ENCODE measurements at regions not wholly inside any gene's neighbourhood (a gene's known extent, or its start where the extent isn't known, plus 50 kb on each side); places are given as distances from the start of the nearest gene placed in this dataset.

DNA sequence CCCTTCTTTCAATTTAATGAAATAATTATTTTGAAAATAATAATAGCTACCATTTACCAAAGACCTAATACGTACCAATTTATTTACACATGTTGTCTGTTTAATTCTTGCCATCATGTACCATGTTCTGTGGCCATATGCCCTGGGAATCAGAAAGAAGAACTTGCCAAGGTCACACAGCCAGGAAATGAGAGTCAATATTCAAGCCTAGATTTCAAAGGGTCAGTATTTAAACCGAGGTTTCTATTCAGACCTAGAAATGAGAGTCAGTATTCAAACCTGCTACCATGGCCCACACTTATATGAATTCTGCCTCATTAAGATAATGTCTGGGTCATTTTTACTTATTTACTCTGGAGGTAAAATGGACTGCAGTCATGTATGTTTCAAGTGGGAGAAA lies 103.6 kb upstream of the TBL1XR1 start:
- no peak for DNase-seq (ENCODE audit: low spot score)

DNA sequence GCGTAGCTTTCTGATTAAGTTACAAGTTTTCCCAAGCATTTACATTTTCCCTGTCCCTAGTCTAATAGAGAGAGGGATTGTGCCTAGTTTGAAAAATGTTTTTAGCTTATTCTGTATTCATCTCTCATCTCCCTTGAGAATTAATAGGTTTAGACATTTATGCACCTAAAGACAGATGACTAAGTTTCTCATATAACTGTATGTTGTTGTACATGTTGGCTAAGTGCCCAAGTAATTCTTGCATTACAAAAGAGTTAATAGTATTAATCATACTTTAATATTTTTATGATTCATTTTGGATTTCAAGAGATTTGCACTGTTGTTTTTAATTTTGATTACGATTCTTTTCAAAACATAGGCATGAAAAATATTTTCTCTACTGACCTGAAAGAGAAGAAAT lies 109.0 kb upstream of the TBL1XR1 start:
- no peak for DNase-seq (ENCODE audit: low spot score)

DNA sequence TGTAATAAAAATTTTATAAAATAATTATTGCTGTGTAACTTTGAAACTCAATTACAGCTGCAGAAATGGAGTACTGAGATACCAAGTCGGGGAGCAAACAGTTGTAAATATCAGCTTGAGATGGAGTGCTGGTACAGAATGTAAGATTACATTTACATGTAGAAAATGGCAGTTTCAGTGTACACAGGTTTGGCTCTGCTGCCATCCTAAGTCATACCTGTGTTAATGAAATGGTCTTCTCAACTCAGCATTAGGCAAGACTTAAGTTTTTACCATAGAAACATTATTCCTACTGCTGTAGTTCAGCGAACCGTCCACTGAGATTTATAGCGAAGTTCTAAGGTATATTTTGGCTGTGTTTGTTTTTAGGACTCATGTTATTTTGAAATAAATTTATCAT lies 110.1 kb upstream of the TBL1XR1 start:
- DNase-seq (ENCODE audit: low spot score): no peak

DNA sequence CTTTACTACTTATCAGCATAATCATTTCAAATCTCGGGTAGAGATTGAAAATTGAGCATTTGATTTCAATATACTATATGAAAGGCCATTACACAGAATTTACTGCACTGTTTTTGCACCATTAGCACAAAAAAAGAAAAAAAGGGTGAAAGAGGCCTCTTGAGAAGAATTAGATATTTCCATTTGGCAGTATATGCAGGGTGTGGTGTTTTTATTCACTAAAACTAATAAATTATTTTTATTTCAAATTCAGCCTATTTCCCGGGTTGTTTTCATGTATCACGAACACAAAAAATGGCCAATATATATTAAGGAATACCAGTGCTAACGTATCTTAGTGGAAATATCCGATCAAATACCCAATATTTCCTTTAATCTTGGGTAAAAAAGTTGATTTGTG lies 110.5 kb upstream of the TBL1XR1 start:
- DNase-seq (ENCODE audit: low spot score): no peak

DNA sequence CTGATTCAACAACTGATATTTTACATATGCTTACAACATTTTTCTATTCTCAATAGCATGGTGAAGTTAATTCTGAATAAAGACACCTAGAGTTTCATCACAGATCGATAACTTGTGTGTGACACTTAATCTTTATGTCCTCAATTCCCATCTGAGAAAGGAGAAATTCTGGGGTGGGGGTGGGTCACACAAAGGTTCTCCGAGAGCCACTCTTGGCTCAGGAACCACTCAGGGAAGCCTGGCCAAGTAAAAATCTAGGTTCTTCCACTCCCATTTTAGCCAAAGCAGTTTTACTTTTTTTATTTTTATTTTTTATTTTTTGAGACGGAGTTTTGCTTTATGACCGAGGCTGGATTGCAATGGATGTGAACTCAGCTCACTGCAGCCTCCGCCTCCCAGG lies 111.0 kb upstream of the TBL1XR1 start:
- DNase-seq (ENCODE audit: low spot score): no peak

DNA sequence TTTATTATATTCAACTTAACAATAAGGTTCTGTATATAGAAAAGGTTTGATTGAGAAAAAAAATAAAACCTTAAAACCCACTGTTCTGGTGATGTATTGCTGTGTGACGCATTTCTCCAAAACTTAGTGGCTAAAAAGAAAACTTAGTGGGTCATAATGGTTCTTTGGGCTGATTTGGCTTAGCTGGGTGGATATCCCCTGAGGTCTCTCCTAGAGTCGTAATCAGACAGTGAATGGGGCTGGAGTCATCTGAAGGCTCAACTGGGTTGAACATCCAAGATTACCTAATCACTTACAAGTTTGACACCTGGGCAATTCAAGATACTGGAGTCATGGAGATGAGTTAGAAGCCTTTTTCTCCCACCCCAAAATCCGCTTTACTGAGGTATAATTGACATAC lies 111.6 kb upstream of the TBL1XR1 start:
- no peak for DNase-seq (ENCODE audit: low spot score)

DNA sequence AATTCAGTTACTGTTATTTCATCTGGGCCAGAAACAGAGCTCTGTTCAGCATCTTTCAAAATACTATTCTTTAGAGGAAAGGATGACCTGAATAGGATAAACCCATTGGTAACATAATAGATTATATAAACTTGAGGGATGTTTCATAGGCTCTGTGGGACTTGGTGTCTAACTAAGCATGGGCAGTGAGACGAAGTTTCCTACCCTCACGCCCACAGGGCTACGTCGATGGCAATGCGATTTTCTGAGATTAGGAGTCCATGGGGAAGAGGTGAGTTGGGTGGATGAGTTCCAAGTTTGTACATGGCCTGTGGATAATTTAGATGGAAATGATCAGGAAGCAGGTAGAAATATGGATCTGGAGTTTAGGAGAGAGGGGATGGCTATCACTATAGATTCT lies 115.2 kb upstream of the TBL1XR1 start:
- DNase-seq (ENCODE audit: low spot score): no peak

DNA sequence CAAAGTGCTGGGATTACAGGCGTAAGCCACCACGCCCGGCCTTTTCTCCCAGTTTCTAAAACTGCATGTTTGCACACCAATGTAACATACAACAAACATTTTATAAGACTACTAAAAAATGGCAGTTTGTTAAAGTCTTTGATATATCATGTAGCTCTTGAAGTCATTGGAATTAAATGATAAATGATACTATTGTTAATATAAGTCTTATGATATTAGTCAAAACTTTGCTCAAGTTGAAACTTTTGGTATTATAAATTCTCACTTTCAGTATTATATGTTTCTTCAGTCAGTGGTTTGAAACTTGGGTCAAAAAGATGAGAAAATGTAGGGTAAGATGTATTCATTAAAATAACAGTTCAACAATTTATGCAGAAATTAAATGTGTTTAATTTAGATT lies 117.6 kb upstream of the TBL1XR1 start:
- DNase-seq (ENCODE audit: low spot score): no peak

DNA sequence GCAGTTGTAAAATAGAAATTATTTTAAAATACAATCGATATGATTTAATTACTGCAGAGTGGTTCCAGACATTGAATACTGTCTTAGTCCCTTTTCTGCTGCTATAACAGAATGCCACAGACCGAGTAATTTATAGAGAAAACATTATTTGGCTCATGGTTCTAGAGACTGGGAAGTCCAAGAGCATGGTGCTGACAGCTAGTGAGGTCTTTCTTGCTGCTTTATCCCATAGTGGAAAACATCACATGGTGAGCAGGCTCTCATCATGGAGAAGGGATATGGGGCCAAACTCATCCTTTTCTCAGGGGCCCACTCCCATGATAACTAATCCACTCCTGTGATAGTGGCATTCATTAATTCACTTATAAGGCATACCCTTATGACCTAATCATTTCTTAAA lies 120.0 kb upstream of the TBL1XR1 start:
- DNase-seq (ENCODE audit: low spot score): no peak

DNA sequence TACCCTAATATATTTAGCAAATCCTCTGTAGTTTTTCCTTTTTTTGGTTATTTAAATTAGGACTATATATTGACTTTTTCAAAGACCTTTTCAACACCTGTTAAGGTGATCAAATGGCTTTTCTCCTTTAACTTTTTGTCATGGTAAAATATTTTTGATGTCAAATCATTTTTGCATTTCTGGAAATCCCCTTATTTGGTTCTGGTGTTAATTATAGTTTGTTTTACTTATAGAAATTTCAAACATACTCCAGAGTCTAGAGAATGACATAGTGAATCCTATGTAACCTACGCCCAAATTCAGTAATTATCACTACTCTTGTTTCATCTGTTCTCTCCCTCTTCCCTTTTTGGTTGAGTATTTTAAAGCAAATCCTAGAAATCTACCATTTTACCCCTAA lies 121.3 kb upstream of the TBL1XR1 start:
- no peak for DNase-seq (ENCODE audit: low spot score)

DNA sequence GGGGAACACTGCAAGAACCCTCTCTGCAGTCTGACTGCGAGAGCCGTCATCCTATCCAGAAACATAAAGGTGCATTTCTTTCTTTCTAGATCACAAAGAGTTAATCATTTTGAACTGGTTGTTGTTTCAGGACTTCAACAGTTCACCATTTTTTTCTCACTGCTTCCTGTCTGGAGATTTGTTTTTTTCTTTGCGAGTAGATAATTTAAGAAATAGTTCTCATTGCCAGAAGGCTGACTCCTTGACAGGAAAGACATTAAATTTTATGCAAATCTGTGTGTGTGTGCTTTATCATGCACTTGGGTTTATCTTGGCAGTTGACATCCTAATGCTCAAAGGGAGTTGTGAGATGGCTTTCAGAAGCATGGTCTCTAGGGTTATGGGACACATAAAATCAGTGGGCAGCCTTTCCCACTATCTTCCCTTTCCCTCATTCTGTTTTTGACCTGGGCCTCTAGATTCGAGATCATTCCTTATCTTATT lies 123.5 kb upstream of the TBL1XR1 start:
- no peak for DNase-seq (ENCODE audit: low spot score)

DNA sequence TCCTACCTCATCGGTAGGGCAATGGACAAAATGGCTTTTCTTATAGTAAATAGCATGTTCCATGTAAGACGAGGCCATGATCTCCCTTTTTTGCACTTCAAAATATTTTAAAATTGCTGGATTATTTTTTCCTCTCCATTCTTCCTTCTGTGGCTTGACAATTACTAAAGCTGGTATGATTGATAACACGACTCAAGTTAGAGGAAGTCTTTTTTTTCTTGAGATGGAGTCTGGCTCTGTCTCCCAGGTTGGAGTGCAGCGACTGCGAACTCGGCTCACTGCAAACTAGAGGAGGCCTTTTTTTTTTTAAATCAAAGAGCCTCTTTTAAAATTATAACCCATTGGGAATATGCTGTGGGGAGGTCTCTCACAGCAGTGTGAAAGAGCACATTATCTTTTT lies 124.5 kb upstream of the TBL1XR1 start:
- DNase-seq (ENCODE audit: low spot score): no peak

DNA sequence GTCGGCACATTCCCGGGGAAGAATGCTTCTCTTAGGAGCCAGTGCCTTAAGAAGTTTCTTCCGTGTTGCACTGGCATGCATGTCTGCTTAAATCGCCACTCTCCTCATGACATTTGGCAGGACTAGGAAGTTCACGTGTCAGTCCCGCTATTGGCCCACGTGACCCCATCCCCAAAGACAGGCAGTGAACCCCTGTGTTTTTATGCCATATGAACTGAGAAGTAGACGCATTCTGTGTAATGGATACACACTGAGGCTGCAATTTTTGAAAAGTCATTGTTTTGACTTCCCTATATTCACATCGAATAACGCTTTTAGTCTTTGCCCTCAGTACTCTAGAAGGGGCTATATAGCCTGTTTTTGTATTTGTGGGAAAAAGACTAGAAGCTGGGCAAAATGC lies 125.6 kb upstream of the TBL1XR1 start:
- DNase-seq (ENCODE audit: low spot score): no peak

DNA sequence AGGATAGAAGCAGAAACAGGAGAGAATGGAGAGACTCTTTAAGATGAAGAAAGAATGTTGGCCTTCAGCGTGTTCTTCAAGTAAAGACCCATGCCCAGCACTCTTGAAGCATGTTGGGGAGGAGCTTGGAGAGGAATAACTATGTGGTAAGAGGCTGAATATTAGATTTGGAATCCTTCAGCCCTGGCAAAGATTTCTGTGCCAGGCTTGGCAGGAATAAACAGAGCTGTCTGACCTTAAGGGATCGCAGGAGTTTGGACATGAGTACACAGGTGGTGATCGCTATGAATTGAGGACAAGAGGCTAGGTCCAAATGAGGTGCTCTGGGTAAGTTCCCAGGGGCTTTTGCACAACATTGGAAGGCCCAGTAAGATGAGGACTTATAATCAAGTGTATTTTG lies 132.6 kb upstream of the TBL1XR1 start:
- DNase-seq (ENCODE audit: low spot score): no peak

DNA sequence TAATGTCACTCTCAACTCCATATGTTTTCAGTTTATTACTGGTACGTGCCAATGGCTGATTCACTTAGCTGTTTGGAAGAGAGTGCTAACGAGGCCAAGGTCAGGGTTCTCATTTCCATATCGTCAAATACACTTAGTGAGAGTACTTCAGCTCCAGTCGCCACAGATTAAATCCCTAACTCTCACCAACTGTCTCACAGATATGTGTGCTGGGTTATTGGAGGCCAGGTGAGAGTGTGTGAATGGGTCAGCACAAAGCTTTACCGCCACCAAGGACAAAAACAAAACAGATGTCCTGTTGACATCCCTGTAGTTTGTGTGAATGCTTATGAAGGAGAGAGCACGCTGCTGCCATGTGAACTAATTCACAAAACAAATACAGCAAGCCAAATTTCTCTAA lies 133.5 kb upstream of the TBL1XR1 start:
- DNase-seq (ENCODE audit: low spot score): no peak

DNA sequence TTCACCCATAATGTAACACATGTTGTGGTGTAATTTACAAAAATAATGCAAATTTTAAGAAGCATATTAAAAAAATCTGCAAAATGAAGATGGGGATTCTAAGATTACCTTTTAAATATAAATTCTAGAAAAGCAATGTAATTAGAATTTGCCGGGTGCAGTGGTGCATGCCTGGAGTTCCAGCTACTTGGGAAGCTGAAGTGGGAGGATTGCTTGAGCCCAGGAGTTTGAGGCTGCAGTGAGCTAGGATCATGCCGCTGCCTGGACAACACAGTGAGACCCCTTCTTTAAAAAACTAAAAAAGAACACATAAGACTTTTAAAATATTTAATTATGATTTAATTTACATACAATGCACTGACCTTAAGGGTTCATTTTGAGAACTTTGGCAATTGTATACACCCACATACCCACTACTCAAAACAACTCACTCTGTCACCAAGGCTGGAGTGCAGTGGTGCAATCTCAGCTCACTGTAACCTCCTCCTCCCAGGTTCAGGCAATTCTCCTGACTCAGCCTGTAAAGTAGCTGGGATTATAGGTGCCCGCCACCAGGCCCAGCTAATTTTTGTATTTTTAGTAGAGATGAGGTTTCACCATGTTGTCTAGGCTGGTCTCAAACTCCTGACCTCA lies 134.0 kb upstream of the TBL1XR1 start:
- no peak for DNase-seq (ENCODE audit: low spot score)

DNA sequence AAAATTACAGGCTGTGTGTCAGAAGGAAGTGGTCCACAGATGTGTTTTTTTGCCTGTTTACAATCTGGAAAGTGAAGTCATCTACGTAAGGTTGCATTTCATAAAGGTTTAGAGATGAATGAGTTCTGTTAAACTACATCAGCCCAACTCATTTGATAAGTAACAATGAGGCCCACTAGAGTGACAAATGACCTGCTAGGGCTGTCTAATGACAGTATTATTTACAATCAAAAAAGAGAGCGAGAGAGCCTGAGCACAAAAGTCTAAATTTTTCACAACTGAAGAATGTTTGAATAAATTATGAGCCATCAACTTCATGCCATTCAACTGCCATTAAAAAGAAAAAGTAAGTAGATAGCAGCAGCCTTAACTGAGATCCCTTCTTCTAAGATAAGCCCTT lies 135.7 kb upstream of the TBL1XR1 start:
- DNase-seq (ENCODE audit: low spot score): no peak

DNA sequence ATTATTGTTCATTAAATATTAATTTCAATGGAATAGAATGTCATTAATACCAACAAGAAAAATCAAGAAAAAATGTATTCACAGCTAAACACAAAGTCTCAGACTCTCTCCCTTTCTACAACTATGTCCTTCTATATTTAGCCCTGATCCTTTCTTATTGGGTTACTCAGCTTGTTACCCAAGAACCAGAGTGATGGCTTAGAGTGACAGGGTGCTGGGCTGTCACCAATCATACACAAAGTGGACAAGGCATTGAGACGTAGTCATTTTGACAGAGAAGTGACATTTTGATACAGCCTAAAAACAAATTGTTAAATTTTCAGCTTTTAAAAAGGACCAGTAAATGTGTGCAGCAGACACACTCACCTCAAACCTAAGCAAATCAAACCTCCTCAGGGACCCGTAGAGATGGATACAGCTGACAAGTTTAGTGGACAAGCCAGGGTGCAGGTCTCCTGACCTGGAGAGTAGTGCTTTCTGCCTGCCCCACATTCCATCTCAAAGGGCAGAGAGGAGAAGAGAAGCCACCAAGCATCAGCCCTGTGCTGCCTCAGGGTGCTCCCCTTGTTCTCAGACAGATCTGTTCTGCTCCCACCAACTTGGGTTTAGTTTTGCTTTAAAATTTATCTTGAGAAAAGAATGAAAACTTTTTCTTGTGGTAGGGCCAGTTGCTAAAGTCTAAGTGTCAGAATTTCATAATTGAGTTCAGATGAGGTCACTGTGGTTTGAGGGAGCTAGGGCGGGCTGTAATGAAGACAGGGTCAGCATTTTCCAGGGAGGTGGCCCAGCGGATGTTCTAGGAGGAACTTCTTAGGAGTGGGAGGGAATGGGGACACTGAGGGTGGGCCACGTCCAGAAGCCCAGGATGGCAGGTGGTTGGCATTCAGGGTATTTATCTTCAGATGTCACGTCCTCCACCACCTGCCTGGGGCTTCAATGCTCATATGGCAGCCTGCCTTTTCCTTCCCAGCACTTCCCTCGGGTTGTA lies 136.5 kb upstream of the TBL1XR1 start:
- DNase-seq (ENCODE audit: low spot score): no peak

DNA sequence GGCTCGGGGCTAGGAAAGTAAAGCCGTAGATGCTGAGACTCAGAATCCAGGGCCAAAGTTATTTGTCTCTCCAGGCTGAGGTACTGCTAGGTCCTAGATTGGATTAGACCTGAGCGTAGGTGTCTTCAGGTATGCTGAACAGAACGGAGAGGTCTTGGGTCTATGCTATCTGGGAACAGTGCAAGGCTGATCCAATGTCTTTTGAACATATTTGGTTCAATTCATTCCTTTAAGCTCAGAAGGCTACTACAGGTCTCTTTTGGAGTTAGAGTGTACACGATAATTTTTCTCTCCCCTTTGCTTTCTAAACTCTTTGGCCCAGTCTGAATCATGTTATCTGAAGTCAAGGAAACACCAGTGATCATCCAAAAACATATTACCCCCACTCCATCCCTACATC lies 137.5 kb upstream of the TBL1XR1 start:
- no peak for DNase-seq (ENCODE audit: low spot score)

DNA sequence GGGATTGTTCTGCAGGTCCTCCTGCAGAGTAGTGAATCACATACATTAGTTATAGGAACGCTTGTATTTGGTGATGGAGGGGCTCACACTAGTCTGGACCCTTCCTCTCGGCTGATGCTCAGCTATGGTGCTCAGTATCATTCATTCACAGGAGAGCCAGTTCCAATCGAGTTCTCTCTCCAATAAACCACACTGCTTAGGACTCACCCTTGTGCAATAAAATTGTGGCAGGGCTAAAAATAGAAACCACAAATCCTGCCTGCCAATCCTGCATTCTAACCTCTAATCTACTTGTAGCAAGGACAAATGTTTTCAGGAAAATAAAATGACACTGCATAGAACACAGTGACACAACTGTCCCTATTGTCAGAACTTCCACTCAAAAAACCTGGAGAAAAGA lies 138.4 kb upstream of the TBL1XR1 start:
- DNase-seq (ENCODE audit: low spot score): no peak

DNA sequence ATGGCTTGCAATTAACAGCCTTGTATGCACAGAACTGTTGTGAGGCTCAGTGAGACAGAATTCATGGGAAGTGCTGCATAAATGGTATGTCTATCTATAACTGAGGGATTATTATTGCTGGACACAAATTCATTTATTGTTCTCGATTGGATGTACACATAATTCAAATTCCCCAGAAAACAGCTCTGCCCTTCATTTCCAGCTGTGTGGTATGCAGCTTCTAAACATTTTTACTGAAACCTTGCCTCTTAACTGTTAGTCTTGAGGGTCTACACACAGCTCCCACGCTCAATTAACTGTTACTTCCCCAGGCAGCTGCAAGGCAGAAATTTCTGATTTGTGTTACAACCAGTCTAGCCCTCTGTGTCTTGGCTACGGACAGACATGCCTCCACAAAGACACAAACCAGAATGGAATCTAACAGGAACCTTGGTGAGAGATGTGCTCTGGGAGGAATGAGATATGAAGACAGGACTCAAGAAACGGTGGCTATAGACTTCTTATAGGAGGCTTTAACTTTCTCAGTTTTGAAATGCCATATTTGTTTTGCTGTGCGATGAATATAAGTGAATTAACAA lies 139.7 kb upstream of the TBL1XR1 start:
- DNase-seq (ENCODE audit: low spot score): no peak

DNA sequence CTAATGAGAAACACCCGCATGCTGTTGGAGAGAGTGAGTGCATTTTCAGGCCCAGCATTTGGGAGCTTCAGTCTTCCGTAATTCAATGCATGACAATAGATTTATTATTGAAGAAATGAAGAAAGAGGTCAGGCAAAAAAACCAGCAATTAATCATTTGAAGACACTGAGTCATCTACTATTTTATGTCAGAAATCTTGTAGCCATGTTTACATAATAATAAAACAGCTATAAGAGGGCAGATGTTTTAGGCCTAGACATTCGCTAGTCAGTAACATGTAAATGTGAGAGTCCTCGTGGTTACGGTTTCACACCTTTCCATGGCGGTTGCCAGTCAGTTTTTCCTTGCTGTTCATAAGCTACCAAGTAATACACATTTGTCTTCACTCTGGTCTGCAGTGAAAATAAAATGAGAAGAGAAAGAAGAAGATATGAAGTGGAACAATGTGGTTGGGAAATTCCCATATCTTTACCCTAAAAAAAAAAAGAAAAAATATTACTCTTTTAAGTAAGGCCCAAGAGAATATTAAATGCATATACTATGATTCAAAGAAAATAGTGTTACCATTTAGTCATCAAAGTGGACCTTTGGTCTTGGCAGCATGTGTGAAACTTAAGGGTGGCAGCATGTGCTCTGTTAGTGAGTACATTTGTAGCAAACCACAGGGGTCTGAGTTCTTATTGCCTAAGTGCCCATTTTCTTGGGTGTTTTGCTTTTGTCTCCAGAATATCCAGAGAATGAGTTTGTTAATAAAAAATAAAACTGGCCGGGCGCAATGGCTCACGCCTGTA lies 140.5 kb upstream of the TBL1XR1 start:
- no peak for DNase-seq (ENCODE audit: low spot score)

Data from cerebellar cortex (tissue), 1 donor.